GM06990 (cell line): ENCODE measurements at regions not wholly inside any gene's neighbourhood (a gene's known extent, or its start where the extent isn't known, plus 50 kb on each side); places are given as distances from the start of the nearest gene placed in this dataset.

Source experiments
- DNase-seq: peaks from one replicate; pipeline ENCODE4 v3.0.0-alpha.2; 2011; ENCODE audit not compliant: insufficient read length; ENCODE audit errors: extremely low read depth
- H3K27me3 ChIP-seq: replicated peaks from 2 replicates; pipeline ENCODE4 v1.6.0; 2011; ENCODE audit warnings: low read length; ENCODE audit not compliant: control insufficient read depth, insufficient read depth
- H3K36me3 ChIP-seq: 2 replicates; pipeline ENCODE4 v1.5.1; 2011; ENCODE audit warnings: low read length; ENCODE audit not compliant: control insufficient read depth, insufficient read depth
- H3K4me3 ChIP-seq: replicated peaks from 2 replicates; pipeline ENCODE4 v1.5.1; 2011; ENCODE audit warnings: low read depth, mild to moderate bottlenecking, control low read depth, low read length
- TF ChIP-seq, protein P1 (sequence below): IDR thresholded peaks from 2 replicates; pipeline ENCODE4 v1.5.1; 2011; ENCODE audit warnings: low read length, control low read depth, mild to moderate bottlenecking, inconsistent platforms; ENCODE audit not compliant: insufficient read depth, poor library complexity, severe bottlenecking

GRCh38 chrX:39829965-39830364, 267.8 kb downstream of the BCOR start:
- Histone ChIP-seq H3K27me3 (no peaks in the 10 kb centered on the region), H3K4me3 (no peak overlapping the region), H3K36me3 (no peaks in the 10 kb centered on the region)
- TF ChIP-seq, protein P1, sequence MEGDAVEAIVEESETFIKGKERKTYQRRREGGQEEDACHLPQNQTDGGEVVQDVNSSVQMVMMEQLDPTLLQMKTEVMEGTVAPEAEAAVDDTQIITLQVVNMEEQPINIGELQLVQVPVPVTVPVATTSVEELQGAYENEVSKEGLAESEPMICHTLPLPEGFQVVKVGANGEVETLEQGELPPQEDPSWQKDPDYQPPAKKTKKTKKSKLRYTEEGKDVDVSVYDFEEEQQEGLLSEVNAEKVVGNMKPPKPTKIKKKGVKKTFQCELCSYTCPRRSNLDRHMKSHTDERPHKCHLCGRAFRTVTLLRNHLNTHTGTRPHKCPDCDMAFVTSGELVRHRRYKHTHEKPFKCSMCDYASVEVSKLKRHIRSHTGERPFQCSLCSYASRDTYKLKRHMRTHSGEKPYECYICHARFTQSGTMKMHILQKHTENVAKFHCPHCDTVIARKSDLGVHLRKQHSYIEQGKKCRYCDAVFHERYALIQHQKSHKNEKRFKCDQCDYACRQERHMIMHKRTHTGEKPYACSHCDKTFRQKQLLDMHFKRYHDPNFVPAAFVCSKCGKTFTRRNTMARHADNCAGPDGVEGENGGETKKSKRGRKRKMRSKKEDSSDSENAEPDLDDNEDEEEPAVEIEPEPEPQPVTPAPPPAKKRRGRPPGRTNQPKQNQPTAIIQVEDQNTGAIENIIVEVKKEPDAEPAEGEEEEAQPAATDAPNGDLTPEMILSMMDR: no peak
- DNase-seq: no peak

GRCh38 chrX:39830414-39830813, 267.3 kb downstream of the BCOR start:
- Histone ChIP-seq H3K27me3 (no peaks in the 10 kb centered on the region), H3K36me3 (no peaks in the 10 kb centered on the region), H3K4me3 (no peak overlapping the region)
- TF ChIP-seq, protein P1: no peak
- DNase-seq: no peak

DNA sequence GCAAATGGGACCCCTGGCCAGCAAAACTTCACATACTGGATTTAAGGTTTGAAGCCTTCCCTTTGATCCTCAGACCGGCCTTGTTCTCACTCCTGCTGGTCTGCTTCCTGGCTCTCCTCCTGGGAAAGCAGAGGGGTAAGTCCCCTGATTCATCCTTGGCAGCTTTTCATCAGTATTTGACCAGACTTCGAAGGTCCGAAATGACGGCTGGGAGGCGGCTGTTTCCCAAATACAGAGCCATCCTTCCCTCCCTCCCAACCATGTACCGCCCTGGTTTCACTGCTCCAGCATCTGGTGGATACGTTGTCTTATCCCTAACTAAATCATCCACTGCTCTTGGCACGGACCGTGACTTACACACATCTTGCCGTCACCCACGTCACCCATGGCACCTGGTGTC, 265.5 kb downstream of the BCOR start:
- DNase-seq: no peak
- TF ChIP-seq, protein P1: no peak
- Histone ChIP-seq H3K4me3 (no peak overlapping the region), H3K36me3 (no peaks in the 10 kb centered on the region), H3K27me3 (no peaks in the 10 kb centered on the region)

- DNase-seq: no peak
- Histone ChIP-seq H3K36me3 (no peaks in the 10 kb centered on the region), H3K27me3 (no peaks in the 10 kb centered on the region), H3K4me3 (no peak overlapping the region)
- TF ChIP-seq, protein P1: no peak
Observed at GRCh38 chrX:39834600-39834999, 263.2 kb downstream of the BCOR start.

DNA sequence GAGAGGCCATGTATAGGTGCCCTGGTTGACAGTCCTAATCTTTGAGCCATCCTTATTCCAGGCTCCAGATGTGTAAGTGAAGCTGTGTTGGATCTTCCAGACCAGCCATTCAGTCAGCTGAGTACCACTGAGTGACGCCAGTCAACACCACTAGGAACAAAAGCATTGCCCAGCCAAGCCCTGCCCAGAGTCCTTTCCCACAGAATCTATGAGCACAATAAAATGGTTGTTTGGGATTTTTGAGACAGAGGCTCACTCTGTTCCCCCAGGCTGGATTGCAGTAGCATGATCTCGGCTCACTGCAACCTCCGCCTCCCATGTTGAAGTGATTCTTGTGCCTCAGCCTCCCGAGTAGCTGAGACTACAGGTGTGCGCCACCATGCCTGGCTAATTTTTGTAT, 262.5 kb downstream of the BCOR start:
- Histone ChIP-seq H3K36me3 (no peaks in the 10 kb centered on the region), H3K27me3 (no peaks in the 10 kb centered on the region), H3K4me3 (no peak overlapping the region)
- TF ChIP-seq, protein P1: no peak
- DNase-seq: no peak

- Histone ChIP-seq H3K4me3 (no peak overlapping the region), H3K27me3 (no peaks in the 10 kb centered on the region), H3K36me3 (no peaks in the 10 kb centered on the region)
- no peak for DNase-seq
- TF ChIP-seq, protein P1: no peak
Observed at GRCh38 chrX:39835776-39836175, 262.0 kb downstream of the BCOR start.
